Suppressor macrophage treated with lipopolysaccharide for 4 hours (primary cell): ENCODE measurements at regions not wholly inside any gene's neighbourhood (a gene's known extent, or its start where the extent isn't known, plus 50 kb on each side); places are given as distances from the start of the nearest gene placed in this dataset.
"Not testable (repeated sequence)": the region's sequence is repeated elsewhere in the genome, so short reads cannot be mapped to it uniquely, and the experiment has no call there.

Experiments used
- DNase-seq: peaks from one replicate; pipeline ENCODE4 v3.0.0-alpha.2; 2020

- no peak for DNase-seq
Measured at GRCh38 chr3:88000853-88001252, 58.0 kb downstream of the CGGBP1 start.

GRCh38 chr3:87997966-87998365, 60.8 kb downstream of the CGGBP1 start:
- DNase-seq = peak; percentile 76

- peak; percentile 82 for DNase-seq
Measured at GRCh38 chr3:87997298-87997697, 61.5 kb downstream of the CGGBP1 start.

DNA sequence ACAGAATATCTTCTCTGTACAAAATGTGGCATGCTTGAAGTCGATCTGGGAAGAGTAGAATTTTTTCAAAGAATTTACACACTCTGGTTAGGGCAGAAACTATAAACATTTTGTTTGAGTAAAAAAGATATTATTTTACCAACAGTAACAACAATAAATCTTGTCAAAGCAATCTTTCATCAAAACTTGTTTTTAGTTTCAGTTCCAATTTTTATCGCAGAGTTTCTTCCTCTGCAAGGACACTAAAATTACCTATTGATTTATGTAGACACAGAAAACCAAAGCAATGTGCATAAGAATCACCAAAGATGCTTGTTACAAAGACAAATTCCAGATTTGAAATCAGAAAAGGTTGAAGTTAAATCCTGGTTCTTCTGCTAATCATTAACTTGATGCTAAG, 61.9 kb downstream of the CGGBP1 start:
- DNase-seq = peak; percentile 25

DNA sequence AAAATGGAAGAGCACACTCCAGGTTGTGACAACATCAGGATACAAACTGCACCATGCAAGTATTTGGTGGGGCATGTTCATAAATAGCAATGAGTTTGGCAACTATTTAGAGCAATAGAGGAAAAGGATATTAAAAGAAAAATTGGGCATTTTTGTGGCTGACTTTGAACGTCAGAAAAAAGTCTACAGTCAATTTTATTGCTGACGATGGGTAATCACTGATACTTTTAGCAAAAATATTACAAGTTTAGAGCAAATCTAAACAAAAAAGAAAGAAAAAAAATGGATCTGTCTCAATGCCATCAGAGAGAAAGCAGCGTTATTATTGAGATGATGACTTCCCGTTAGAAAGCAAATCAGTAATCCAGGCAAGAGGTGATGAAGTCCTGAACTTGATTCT, 65.2 kb downstream of the CGGBP1 start:
- no peak for DNase-seq

GRCh38 chr3:87987952-87988351, 70.9 kb downstream of the CGGBP1 start:
- no peak for DNase-seq

DNA sequence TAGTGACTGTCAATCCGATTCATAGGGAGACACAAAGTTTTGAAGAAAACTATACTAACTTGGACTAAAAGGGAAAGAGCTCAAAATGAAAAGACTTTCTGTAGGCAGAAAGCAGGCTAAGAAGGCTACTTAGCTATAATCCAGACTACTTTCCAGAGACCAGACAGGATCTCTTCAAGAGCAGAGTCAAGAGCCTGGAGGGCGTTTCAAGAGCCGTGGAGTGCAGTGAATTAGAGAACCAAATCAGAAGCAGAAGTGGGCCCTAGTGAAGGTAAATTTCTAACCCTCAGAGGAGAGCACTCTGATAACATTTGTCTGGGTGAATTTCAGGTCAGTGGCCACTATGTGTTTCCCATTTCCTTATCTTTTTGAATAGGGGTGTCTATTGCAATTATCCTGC, 76.4 kb downstream of the CGGBP1 start:
- DNase-seq = no peak

- no peak for DNase-seq
Measured at GRCh38 chr3:87979527-87979926, 79.3 kb downstream of the CGGBP1 start.

DNA sequence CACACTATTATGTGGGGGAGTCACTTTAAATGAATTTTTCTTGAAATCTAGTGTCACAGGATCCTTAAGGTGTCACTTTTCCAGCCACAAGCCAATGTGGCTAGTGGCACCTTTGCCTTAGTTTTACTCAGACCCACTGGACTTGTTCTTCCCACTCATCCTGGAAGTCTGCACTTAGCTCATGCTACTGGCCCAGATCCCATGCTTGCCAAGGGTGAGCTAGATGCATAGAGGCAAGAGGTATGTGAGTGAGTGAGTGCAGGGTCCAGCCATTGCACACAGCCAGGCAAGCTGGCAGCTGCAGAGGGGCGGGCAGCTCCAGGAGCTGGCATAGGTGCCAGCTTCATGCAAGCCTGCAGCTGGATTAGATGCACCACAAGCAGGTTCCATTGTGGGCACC, 81.0 kb downstream of the CGGBP1 start:
- no peak for DNase-seq

DNA sequence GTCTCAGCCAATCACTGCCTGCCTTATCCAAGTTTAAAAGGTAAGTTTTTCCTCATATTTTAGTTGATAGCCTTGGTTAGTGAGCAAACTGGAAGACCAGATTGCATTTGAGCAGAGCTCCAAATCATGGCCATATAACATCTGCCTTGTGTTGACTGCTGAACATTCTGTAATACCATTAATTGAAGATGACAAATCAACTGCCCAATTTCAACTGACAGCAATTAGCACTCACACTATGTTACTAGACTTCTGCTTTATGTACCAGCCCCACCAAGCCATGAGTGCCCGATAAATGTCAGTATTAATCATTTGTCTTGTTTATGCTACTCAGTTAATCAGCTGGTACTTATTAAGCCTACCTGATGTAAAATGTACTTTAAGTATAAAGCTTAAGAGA, 83.1 kb downstream of the CGGBP1 start:
- DNase-seq = no peak

GRCh38 chr3:87973906-87974305, 84.9 kb downstream of the CGGBP1 start:
- no peak for DNase-seq

- no peak for DNase-seq
Measured at GRCh38 chr3:87969620-87970019, 89.2 kb downstream of the CGGBP1 start.

DNA sequence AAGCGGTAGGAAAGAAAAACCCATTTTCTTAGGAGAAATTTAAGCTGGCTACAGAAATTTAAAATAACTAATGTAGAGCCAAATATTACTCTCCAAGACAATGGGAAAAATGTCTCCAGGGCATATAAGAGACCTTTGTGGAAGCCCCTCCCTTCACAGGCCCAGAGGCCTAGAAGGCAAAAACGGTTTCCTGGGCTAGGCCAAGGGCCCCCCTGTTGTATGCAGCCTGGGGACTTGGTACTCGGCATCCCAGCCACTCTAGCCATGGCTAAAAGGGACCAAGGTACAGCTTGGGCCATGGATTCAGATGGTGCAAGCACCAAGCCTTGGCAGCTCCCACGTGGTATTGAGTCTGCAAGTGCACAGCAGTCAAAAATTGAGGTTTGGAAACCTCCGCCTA, 90.1 kb downstream of the CGGBP1 start:
- no peak for DNase-seq

DNA sequence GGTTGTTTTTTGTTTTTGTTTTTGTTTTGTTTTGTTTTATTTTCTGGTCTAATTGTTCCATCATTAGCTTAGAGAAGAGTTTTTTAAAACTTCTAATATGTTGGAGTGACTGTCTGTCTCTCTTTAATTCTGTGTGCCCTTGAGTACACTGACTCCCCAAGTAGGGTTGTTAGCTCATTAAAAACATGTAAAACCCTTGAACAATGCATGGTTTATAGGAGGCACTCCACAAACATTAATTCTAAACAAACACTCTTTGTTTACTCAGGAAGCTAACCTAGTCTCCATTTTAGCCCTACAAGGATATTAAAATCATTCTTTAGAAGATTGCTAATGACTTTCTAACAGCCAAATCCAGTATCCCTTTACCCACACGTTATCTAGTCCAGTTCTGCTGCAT, 100.5 kb downstream of the CGGBP1 start:
- DNase-seq = no peak

DNA sequence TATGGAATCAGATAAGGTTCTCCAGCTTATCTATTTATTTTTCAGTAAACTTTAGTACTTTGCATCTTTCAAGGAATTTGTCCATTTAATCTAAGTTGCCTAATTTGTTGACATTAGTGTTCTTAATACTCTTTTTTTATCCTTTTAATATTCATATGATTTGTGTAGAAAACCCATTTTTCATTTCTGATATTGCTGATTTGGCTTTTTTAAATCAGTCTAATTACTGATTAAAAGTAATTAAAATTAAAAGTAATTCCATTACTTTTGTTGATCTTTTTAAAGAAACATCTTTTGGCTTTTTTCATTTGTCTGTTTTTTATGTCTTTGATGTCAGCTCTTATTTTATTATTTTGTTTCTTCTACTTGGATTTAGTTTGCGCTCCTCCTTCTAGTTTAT, 101.2 kb downstream of the CGGBP1 start:
- no peak for DNase-seq

DNA sequence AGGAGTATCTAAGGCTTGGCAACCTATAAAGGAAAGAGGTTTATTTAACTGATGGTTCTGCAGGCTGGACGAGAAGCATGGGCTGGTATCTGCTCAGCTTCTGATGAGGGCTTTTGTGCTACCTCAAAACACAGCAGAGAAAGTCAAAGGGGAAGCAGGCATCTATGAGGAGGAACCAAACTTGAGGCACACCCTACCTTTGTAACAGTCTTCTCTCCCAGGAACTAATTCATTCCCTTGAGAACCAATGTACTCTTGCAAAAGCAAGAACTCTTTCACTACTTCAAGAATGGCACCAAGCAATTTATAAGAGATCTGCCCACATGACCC, 109.0 kb downstream of the CGGBP1 start:
- DNase-seq = no peak

GRCh38 chr3:87949189-87949878, 109.5 kb downstream of the CGGBP1 start:
- DNase-seq = no peak

DNA sequence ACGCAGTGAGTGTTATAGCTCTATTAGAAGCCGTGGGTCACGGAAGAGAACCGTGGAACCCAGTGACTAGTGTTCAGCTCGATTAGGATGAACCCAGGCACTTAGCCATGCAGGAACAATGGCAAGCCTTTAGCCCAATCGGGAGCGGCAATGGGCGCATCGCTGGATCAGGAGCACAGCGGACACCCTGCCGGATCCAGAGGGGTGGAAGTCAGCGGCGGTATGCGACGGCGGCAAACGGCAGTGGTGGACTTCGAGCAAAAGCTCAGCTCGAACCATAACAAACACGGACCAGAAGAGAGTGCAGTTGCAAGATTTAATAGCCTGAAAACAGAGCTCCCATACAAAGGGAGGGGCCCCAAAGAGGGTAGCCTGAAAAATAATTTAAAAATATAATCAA, 112.8 kb downstream of the CGGBP1 start:
- not testable (repeated sequence) for DNase-seq

DNA sequence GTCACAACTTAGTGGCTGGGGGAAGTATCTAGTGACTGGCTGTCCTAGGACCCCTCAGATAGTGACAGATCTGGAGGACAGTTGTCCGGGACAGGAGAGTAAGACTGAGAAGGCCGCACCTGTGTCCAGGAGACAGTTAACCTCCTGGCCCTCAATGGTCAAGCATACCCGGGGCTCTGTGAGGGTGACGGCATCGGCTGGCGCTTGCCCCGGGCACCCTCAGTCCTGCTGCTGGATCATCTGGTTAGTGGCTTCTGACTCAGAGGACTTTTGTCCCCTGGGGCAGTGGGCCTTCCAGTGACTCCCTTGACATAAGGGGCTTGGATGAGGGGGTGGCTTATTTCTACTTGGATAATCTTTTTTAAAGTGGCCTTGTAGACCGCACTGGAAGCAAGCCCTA, 116.5 kb downstream of the CGGBP1 start:
- not testable (repeated sequence) for DNase-seq

DNA sequence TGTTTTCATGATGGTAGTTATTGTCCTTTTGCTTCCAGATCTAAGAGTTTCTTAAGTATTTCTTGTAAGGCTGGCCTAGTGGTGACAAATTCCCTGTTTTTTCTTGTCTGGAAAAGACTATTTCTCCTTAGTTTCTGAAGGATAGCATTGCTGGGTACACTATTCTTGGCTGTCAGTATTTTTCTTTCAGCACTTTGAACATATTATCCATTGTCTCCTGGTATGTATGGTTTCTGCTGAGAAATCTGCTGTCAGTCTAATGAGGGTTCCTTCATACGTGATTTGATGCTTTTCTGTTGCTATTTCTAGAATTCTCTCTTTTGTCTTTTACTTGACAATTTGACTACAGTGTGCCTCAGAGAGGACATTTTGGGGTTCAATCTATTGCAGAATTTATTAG, 134.3 kb downstream of the CGGBP1 start:
- no peak for DNase-seq

DNA sequence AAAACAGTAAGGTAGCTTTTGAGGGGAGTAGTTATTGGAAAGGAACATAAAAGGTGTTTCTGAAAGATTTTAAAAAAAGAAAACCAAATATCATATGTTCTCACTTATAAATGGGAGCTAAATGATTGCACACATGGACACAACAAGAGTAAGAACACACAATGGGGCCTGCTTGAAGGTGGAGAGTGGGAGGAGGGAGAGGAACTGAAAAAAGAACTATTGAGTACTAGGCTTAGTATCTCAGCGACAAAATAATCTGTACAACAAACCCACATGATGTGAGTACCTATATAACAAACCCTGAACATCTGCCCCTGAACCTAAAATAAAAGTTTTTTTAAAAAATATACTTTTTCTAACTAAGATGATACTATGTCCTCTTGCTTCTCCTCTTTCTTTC, 138.3 kb downstream of the CGGBP1 start:
- no peak for DNase-seq

DNA sequence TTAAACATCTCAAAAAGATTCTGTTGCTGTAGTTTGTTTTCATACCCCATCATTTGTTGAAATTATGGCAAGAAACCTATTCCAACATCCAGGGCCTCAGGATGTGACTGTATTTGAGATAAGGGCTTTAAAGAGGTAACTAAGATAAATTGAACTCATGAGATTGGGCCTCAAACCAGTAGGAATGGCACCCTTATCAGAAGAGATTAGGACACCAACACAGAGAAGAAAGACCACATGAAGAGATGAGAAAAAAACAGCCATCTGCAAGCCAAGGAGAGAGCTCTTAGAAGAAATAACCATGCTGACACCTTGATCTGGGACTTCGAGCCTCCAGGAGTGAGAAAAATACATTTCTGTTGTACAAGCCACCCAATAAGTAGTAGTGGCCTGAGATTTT, 157.7 kb downstream of the CGGBP1 start:
- DNase-seq = no peak

GRCh38 chr3:87900061-87900460, 158.7 kb downstream of the CGGBP1 start:
- DNase-seq = no peak

- no peak for DNase-seq
Measured at GRCh38 chr3:87898971-87899370, 159.8 kb downstream of the CGGBP1 start.

GRCh38 chr3:87895983-87896382, 162.8 kb downstream of the CGGBP1 start:
- DNase-seq = no peak

DNA sequence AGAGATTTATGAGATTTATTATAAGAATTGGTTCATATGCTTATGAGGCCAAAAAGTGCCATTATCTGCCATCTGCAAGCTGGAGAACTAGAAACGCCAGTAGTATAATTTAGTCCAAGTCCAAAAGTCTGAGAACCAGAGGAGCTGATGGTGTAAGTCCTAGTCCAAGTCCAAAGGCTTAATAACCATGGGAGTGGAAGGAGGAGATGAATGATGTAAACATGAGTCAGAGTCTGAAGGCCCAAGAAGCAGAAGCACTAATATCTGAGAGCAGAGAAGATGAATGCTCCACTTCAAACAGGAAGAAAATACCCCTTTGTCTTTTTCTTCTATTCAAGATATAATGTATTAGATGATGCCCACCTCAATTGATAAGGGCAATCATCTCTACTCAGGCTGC, 185.7 kb downstream of the CGGBP1 start:
- peak; percentile 39 for DNase-seq
